ENCODE measurements at regions not wholly inside any gene's neighbourhood (a gene's known extent, or its start where the extent isn't known, plus 50 kb on each side); places are given as distances from the start of the nearest gene placed in this dataset.

GRCh38 chr13:59236309-59236919 lies 927.3 kb downstream of the DIAPH3 start (continued):
- TF ChIP-seq, protein P1, sequence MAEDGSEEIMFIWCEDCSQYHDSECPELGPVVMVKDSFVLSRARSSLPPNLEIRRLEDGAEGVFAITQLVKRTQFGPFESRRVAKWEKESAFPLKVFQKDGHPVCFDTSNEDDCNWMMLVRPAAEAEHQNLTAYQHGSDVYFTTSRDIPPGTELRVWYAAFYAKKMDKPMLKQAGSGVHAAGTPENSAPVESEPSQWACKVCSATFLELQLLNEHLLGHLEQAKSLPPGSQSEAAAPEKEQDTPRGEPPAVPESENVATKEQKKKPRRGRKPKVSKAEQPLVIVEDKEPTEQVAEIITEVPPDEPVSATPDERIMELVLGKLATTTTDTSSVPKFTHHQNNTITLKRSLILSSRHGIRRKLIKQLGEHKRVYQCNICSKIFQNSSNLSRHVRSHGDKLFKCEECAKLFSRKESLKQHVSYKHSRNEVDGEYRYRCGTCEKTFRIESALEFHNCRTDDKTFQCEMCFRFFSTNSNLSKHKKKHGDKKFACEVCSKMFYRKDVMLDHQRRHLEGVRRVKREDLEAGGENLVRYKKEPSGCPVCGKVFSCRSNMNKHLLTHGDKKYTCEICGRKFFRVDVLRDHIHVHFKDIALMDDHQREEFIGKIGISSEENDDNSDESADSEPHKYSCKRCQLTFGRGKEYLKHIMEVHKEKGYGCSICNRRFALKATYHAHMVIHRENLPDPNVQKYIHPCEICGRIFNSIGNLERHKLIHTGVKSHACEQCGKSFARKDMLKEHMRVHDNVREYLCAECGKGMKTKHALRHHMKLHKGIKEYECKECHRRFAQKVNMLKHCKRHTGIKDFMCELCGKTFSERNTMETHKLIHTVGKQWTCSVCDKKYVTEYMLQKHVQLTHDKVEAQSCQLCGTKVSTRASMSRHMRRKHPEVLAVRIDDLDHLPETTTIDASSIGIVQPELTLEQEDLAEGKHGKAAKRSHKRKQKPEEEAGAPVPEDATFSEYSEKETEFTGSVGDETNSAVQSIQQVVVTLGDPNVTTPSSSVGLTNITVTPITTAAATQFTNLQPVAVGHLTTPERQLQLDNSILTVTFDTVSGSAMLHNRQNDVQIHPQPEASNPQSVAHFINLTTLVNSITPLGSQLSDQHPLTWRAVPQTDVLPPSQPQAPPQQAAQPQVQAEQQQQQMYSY (CRISPR knock-in tag; IDR thresholded peaks at IDR 0.05), result no peak
- TF ChIP-seq, protein P2, sequence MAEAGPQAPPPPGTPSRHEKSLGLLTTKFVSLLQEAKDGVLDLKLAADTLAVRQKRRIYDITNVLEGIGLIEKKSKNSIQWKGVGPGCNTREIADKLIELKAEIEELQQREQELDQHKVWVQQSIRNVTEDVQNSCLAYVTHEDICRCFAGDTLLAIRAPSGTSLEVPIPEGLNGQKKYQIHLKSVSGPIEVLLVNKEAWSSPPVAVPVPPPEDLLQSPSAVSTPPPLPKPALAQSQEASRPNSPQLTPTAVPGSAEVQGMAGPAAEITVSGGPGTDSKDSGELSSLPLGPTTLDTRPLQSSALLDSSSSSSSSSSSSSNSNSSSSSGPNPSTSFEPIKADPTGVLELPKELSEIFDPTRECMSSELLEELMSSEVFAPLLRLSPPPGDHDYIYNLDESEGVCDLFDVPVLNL (CRISPR knock-in tag; IDR thresholded peaks at IDR 0.05; ENCODE audit: borderline replicate concordance, low read depth), result no peak
- no peak for TF ChIP-seq OVOL2 (CRISPR knock-in tag; IDR thresholded peaks at IDR 0.05; ENCODE audit: borderline replicate concordance)
- no peak for TF ChIP-seq ELF4 (CRISPR knock-in tag; IDR thresholded peaks at IDR 0.05; ENCODE audit: low read depth)
- TF ChIP-seq ZNF423 (CRISPR knock-in tag; IDR thresholded peaks at IDR 0.05), result no peak
- no peak for TF ChIP-seq FOXK1 (CRISPR knock-in tag; IDR thresholded peaks at IDR 0.05)
- TF ChIP-seq AFF4 (CRISPR knock-in tag; IDR thresholded peaks at IDR 0.05; ENCODE audit: borderline replicate concordance), result no peak
- no peak for TF ChIP-seq ATF1 (CRISPR knock-in tag; IDR thresholded peaks at IDR 0.05)

GRCh38 chr13:59236944-59237343 lies 926.8 kb downstream of the DIAPH3 start:
- no peak overlapping the region for H3K4me3 Mint-ChIP-seq
- CTCF ChIA-PET, result no interaction called here
- no peak for DNase-seq (ENCODE audit: low spot score)
- no peaks in the 10 kb centered on the region for H3K4me1 Mint-ChIP-seq
- TF ChIP-seq ZNF121 (CRISPR knock-in tag; IDR thresholded peaks at IDR 0.05) (no peak), OVOL2 (CRISPR knock-in tag; IDR thresholded peaks at IDR 0.05; ENCODE audit: borderline replicate concordance) (no peak), MAX (CRISPR knock-in tag; IDR thresholded peaks at IDR 0.05) (no peak), FOXP4 (CRISPR knock-in tag; IDR thresholded peaks at IDR 0.05) (no peak)
- TF ChIP-seq, protein P3, sequence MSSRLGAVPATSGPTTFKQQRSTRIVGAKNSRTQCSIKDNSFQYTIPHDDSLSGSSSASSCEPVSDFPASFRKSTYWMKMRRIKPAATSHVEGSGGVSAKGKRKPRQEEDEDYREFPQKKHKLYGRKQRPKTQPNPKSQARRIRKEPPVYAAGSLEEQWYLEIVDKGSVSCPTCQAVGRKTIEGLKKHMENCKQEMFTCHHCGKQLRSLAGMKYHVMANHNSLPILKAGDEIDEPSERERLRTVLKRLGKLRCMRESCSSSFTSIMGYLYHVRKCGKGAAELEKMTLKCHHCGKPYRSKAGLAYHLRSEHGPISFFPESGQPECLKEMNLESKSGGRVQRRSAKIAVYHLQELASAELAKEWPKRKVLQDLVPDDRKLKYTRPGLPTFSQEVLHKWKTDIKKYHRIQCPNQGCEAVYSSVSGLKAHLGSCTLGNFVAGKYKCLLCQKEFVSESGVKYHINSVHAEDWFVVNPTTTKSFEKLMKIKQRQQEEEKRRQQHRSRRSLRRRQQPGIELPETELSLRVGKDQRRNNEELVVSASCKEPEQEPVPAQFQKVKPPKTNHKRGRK (CRISPR knock-in tag; IDR thresholded peaks at IDR 0.05; ENCODE audit: borderline replicate concordance), result no peak
- H3K27me3 Mint-ChIP-seq (ENCODE audit: low read depth), result no peaks in the 10 kb centered on the region
- no peaks in the 10 kb centered on the region for H3K36me3 Mint-ChIP-seq
- no peak for ATAC-seq
- no peaks in the 10 kb centered on the region for H3K9me3 Mint-ChIP-seq
- POLR2A ChIA-PET, result no interaction called here
- H3K27ac Mint-ChIP-seq, result no peak overlapping the region

All from WTC11 (cell line).